ENCODE measurements at regions not wholly inside any gene's neighbourhood (a gene's known extent, or its start where the extent isn't known, plus 50 kb on each side); places are given as distances from the start of the nearest gene placed in this dataset.

- peak; percentile 98 for FAIRE-seq
These were observed 306.3 kb upstream of the ESRRG start for GRCh38 chr1:217029281-217030157.

GRCh38 chr1:217027403-217028080, 304.3 kb upstream of the ESRRG start:
- no peak for FAIRE-seq

- FAIRE-seq, result no peak
These were observed 303.3 kb upstream of the ESRRG start for GRCh38 chr1:217026531-217026930.

GRCh38 chr1:217025381-217025780, 302.2 kb upstream of the ESRRG start:
- FAIRE-seq, result no peak

GRCh38 chr1:217024911-217025310, 301.7 kb upstream of the ESRRG start:
- no peak for FAIRE-seq

GRCh38 chr1:217021956-217022355, 298.7 kb upstream of the ESRRG start:
- FAIRE-seq, result no peak

DNA sequence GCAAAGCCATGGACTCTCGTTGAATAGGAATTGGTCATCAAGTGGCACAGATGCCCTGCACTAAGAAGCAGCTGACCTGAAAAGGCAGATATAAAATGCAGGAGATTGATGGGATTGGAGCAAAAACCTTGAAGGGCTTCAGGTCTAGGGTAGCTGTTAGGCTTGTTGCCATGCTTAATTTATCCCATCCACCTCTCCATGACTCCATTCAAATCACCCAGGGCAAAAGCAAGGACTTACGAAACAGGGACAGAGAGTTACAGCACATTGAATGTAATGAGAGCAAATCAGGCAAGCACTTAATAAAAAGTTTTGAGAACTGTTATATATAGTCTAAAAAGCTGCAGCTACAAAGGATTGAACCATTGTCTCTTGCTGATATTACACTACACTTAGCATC, 298.2 kb upstream of the ESRRG start:
- no peak for FAIRE-seq

- no peak for FAIRE-seq
These were observed 296.2 kb upstream of the ESRRG start for GRCh38 chr1:217019475-217019874.

DNA sequence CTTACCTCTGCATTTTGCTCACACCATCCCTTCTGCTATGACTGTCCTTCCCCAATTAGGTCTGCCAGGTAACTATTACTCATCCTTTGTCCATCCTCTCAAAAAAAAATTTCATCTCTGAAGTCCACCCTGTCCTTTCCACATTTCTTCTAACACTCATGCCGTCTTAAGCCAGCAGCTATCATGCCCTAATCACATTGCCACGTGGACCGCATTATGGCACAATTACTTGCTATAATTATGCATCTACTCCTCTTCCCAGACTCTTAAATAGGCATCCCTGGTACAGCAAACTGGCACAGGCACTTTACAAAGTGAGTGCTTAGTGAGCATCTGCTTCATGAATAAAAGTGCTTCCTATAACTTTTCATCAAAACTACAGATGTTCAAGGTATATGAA, 295.4 kb upstream of the ESRRG start:
- no peak for FAIRE-seq

DNA sequence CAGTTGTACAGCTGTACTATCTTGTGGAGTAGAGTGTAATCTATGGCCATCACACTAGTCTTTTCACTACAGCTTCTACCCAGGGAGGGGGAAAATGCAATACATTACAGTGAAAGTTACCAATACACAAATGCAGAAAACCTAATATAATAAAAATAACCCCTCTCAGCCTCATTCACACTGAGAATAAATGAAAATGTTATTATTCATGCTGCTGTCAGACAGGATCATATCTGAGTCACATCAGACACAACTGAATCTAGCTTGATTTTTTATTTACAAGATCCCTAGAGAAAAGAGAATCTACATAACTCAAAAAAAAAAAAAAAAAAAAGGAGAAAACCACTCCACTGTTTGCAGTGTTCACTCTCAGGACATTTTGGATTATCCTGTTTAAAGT, 293.9 kb upstream of the ESRRG start:
- no peak for FAIRE-seq

GRCh38 chr1:217014066-217014465, 290.8 kb upstream of the ESRRG start:
- FAIRE-seq, result no peak

DNA sequence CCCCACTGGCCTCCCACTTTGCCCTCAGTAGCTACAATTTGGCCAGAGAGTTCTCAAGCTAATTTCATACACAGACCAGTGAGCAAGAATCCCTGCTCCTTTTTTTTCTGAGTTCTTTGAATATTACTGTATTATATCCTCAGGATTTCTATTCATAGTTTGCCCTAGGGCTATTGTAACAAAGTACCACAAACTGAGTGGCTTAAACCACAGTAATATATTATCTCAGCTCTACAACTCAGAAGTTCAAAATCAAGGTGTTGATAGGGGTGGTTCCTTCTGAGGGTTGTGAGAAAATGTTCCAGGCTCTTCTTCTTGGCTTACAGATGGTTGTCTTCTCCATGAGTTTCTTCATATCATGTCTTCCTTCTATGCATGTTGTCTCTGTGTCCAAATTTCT, 289.4 kb upstream of the ESRRG start:
- FAIRE-seq, result no peak

DNA sequence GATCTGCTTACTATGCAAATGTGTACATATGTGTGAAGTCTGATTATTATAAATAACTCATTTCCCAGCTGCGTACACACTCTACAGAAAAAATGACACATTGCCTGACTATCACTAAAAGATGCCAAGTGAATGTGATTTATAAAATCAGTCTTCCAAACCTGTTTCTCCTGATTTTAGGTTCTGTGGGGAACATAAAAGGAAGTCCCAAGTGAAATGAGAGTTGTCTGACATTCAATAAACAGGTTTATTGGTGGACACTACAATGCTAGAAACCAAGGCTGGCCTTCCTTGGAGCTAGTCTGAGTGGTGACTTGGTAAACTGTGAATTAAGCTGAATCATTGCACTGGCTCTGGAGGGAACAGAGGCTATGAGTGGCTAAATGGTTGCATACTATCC, 287.9 kb upstream of the ESRRG start:
- FAIRE-seq, result no peak

- no peak for FAIRE-seq
These were observed 287.0 kb upstream of the ESRRG start for GRCh38 chr1:217010253-217010652.

DNA sequence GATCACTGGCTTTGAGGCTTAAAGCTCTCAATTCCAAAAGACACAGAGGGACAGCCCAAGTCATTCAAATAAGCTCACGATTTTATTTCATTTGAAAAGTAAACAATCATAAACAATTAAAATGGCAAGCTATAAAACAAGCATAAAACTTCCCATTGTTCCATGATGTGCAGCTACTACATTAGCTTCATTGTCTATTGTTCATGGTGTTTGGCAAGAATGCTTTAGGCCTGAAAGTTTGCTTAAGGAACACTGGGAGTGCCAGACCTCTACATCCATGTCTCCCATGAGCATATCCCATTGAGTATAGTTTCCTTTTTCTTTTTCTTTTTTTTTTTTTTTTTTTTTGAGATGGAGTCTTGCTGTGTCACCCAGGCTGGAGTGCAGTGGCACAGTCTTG, 286.1 kb upstream of the ESRRG start:
- no peak for FAIRE-seq

DNA sequence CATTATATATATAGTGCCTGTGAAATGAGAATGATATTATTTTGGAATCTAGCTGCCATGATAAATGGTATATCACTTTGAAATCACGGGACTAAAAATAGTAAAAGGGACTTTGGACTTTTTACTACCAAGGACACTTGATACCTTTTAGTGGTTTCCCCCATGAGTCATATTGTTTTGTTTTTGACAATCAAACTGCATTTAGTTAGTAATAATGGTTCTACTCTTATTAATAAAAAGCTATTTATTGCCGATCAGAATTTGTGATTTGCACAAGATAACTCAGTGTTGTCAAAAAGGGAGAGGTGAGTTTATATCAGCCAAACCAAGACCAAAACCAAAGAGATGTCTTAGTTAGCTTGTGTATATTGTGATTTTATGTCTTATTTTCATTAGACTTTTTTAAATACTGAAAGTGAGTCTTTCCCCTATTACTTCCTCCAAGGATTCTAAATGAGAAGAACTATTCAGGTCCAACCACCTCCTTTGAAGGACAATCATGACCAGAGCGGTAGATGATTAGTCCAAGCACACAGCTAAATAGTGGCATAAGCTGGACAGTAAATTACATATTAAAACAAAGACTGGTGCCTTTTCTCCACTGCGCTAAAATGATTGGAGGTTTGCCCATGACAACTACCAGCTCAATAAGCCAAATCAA, 281.7 kb upstream of the ESRRG start:
- FAIRE-seq, result no peak

- no peak for FAIRE-seq
These were observed 280.1 kb upstream of the ESRRG start for GRCh38 chr1:217003355-217003754.

- FAIRE-seq, result no peak
These were observed 274.6 kb upstream of the ESRRG start for GRCh38 chr1:216997831-216998230.

DNA sequence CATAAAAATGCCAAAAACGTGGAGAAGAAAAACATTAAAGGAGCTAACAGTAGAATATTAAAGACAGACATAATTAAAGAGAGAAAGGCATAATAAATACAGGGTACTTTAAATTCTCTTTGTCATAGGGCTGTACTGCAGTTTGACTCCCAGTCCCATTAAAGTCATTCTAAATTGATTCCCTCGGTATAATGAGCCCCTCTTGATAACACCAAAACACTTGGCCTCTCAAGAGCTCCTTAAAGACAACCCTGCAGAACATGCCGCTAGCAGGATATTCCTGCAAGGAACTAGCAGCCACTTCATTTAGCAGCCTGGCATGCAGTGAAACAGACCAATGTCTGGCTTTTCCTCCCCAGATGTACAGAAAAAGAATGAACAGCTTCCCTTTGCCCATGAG, 273.8 kb upstream of the ESRRG start:
- FAIRE-seq, result no peak

DNA sequence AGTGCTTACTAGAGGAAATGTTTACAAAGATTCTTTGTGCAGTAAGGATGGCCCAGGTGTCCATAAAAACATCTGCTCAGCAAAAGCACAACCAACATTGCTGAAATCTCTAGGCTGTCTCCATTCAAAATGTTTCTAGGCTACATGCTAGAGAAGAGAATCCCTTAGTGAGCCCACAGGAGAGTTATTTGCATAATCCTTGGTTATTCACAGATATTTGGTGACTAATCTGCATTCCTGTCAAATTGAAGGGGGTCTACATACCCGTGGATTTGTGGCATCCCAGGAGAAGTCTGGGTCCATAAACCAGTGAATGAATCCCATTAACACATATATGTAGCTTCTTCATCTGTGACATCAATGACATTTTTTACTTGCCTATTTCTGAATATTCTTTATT, 261.3 kb upstream of the ESRRG start:
- no peak for FAIRE-seq

DNA sequence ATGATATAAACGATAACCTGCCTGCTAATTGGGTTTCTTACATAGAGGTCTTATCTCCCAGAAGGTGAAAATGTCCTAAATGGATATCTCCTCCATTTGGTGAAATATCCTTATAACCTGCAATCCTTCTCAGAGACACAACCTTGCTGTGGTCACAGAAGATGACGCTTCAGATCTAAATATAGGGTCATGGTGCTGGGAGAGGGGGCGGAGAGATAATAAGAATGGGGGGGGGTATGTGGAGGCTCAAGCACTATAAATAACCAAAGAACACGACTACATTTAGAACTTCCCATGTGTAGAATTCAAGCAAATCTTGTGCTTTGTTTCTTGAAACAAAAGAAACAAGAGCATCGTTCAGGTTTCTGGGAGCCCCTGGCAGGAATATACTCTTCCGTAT, 260.6 kb upstream of the ESRRG start:
- no peak for FAIRE-seq

DNA sequence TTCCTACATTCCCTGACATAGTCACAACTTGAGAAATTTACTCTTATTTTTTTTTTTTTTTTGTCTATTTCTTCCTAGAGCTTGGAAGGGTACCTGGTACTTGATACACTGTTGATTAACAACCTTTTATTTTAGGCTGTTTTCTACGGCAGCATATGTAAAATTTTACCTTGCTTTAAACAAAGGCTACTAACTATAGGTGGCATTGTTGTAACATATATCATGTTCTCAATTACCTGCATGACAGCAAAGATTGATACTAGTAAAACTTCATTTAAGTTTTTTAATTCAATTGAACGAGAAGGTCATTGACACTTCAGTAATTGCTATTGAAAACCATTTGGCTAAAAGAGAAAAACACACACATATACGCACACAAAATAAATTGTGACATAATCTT, 238.3 kb upstream of the ESRRG start:
- FAIRE-seq, result no peak

GRCh38 chr1:216960716-216961115, 237.5 kb upstream of the ESRRG start:
- FAIRE-seq, result no peak

- FAIRE-seq, result no peak
These were observed 235.3 kb upstream of the ESRRG start for GRCh38 chr1:216958569-216958968.

All from islet of Langerhans (tissue), 1 donor.